HCT116 (cell line): ENCODE measurements at regions not wholly inside any gene's neighbourhood (a gene's known extent, or its start where the extent isn't known, plus 50 kb on each side); places are given as distances from the start of the nearest gene placed in this dataset.
"Not testable (repeated sequence)": the region's sequence is repeated elsewhere in the genome, so short reads cannot be mapped to it uniquely, and the experiment has no call there.

ENCODE experiments used
- ATAC-seq: fragments of 200-7000 bp; cut with Tn5 transposase; 2 replicates; pipeline ENCODE4 v1.9.1; 2020; ENCODE audit warnings: mild to moderate bottlenecking, moderate library complexity
- BruUV-seq: library from RNA; stranded (reverse); fragments of 400-500 nt; replicated peaks from 2 replicates; lab custom pipeline; 2021; lab: Mats Ljungman, UMichigan
- CTCF ChIA-PET: fragments of 300-600 bp; sonication (Branson Sonifier 250); formaldehyde crosslinking; loops from one replicate; lab custom pipeline; 2021; ENCODE audit warnings: antibody characterized with exemption; lab: Charles Lee
- POLR2A ChIA-PET: fragments of 300-600, 350-600 bp; sonication (Branson Sonifier 250); formaldehyde crosslinking; loops from one replicate; lab custom pipeline; 2021; ENCODE audit warnings: antibody characterized with exemption; lab: Charles Lee
- RAD21 ChIA-PET, 2 experiments: fragments of 300-600 bp; sonication (Branson Sonifier 250); formaldehyde crosslinking; loops; one replicate each; lab custom pipeline; 2023; ENCODE audit warnings: low total read pairs in 2 of 2; ENCODE audit not compliant: uncharacterized antibody in 2 of 2, unreplicated experiment in 2 of 2, low non-redundant PET in 1 of 2; lab: Charles Lee
- DNase-seq: peaks from one replicate; pipeline ENCODE4 v3.0.0-alpha.2; 2010; ENCODE audit warnings: low read depth, low spot score
- H2AFZ ChIP-seq: fragments of 200-600 bp; shearing (Covaris generic), sonication (generic); 2 replicates; pipeline ENCODE4 v1.6.1; 2017; ENCODE audit warnings: low read depth, mixed run types, mixed read lengths, antibody characterized with exemption, low read length; ENCODE audit not compliant: poor library complexity, severe bottlenecking
- H3K27ac ChIP-seq: 2 replicates; pipeline ENCODE4 v1.5.1; 2012; ENCODE audit warnings: low read depth, low read length
- H3K27me3 ChIP-seq: fragments of 200-600 bp; sonication (generic); 2 replicates; pipeline ENCODE4 v1.6.1; 2016; ENCODE audit warnings: mixed run types, low read length, mixed read lengths; ENCODE audit not compliant: insufficient read depth
- H3K36me3 ChIP-seq, 2 experiments: fragments of 200-500 bp in 1 of 2; fragments of 200-600 bp in 1 of 2; sonication (Bioruptor generic) in 1 of 2; sonication (generic) in 1 of 2; 2 replicates each; pipeline versions ENCODE4 v1.5.1 to v1.6.1; 2014 to 2016; ENCODE audit warnings: low read length in 2 of 2, inconsistent platforms in 1 of 2, mixed read lengths in 1 of 2, mixed run types in 1 of 2; ENCODE audit not compliant: insufficient read depth in 2 of 2, control insufficient read depth in 1 of 2
- H3K4me1 ChIP-seq, 2 experiments: fragments of 200-600 bp in 1 of 2; sonication (generic) in 1 of 2; 2 replicates each; pipeline versions ENCODE4 v1.5.1 to v1.6.1; 2012 to 2017; ENCODE audit warnings: low read length in 2 of 2, inconsistent platforms in 1 of 2, mild to moderate bottlenecking in 1 of 2, mixed read lengths in 1 of 2, mixed run types in 1 of 2, moderate library complexity in 1 of 2; ENCODE audit not compliant: insufficient read depth in 2 of 2, control insufficient read depth in 1 of 2
- H3K4me2 ChIP-seq: fragments of 200-600 bp; sonication (generic); 2 replicates; pipeline ENCODE4 v1.6.1; 2017; ENCODE audit warnings: mixed run types, low read length, mixed read lengths
- H3K4me3 ChIP-seq, 2 experiments: fragments of 200-600 bp in 1 of 2; sonication (generic) in 1 of 2; replicated peaks in 1 of 2; 2 replicates each; pipeline ENCODE4 v1.5.1; 2011 to 2016; ENCODE audit warnings: low read length in 2 of 2, control low read depth in 1 of 2, low read depth in 1 of 2, mild to moderate bottlenecking in 1 of 2, mixed read lengths in 1 of 2, mixed run types in 1 of 2
- H3K79me2 ChIP-seq: fragments of 200-600 bp; sonication (generic); 2 replicates; pipeline ENCODE4 v1.6.1; 2017; ENCODE audit warnings: mild to moderate bottlenecking, mixed run types, low read length, moderate library complexity, mixed read lengths; ENCODE audit not compliant: insufficient read depth
- H3K9ac ChIP-seq: fragments of 200-600 bp; sonication (generic); 2 replicates; pipeline ENCODE4 v1.6.1; 2016; ENCODE audit warnings: low read length, mixed read lengths
- H3K9me2 ChIP-seq: fragments of 200-600 bp; sonication (generic), shearing (Covaris generic); 2 replicates; pipeline ENCODE4 v1.6.1; 2017; ENCODE audit warnings: mixed run types, mild to moderate bottlenecking, moderate library complexity; ENCODE audit not compliant: insufficient read depth
- H3K9me3 ChIP-seq, 2 experiments: fragments of 200-500 bp in 1 of 2; fragments of 200-600 bp in 1 of 2; sonication (Bioruptor generic) in 1 of 2; sonication (generic) in 1 of 2; 2 replicates each; pipeline ENCODE4 v1.6.1; 2014 to 2017; ENCODE audit warnings: low read length in 2 of 2, mixed read lengths in 2 of 2, inconsistent platforms in 1 of 2, low read depth in 1 of 2, mild to moderate bottlenecking in 1 of 2, mixed run types in 1 of 2, moderate library complexity in 1 of 2; ENCODE audit not compliant: control insufficient read depth in 1 of 2, insufficient read depth in 1 of 2
- H4K20me1 ChIP-seq: fragments of 200-600 bp; sonication (generic), shearing (Covaris generic); 2 replicates; pipeline ENCODE4 v1.6.1; 2017; ENCODE audit warnings: mixed run types, mild to moderate bottlenecking, moderate library complexity; ENCODE audit not compliant: insufficient read depth
- intact Hi-C: fragments of 100-400 bp; cut with micrococcal nuclease; formaldehyde crosslinking; loops from 2 replicates; pipeline ENCODE4 v1.10.0; 2022

DNA sequence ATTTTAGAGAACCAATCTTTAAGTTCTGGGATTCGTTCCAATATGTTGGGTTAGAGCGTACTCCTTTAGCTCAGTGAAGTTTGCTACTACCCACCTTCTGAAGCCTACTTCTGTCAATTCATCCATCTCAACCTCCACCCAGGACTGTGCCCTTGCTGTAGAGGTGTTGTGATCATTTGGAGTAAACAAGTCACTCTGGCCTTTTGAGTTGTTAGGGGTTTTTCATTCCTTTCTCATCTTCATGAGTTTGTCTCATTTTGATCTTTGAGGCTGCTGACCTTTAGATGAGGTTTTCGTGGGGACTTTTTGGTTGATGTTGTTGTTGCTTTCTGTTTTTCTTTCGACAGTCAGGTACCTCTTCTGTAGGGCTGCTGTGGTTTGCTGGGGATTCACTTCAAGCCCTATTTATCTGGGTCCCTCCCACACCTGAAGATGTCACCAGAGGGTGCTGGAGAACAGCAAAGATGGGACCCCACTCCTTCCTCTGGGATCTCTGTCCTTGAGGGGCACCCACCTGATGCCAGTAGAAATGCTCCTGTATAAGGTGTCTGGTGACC, 158.4 kb downstream of the ANKRD36B start:
- H3K4me2 ChIP-seq, H3K4me1 ChIP-seq, DNase-seq, H3K9me2 ChIP-seq, H3K79me2 ChIP-seq, H4K20me1 ChIP-seq, H3K9me3 ChIP-seq, POLR2A ChIA-PET, H3K4me3 ChIP-seq, H3K9ac ChIP-seq, H2AFZ ChIP-seq, ATAC-seq, H3K36me3 ChIP-seq, BruUV-seq, intact Hi-C loops, H3K27ac ChIP-seq, H3K27me3 ChIP-seq, CTCF ChIA-PET, RAD21 ChIA-PET: not testable (repeated sequence)

DNA sequence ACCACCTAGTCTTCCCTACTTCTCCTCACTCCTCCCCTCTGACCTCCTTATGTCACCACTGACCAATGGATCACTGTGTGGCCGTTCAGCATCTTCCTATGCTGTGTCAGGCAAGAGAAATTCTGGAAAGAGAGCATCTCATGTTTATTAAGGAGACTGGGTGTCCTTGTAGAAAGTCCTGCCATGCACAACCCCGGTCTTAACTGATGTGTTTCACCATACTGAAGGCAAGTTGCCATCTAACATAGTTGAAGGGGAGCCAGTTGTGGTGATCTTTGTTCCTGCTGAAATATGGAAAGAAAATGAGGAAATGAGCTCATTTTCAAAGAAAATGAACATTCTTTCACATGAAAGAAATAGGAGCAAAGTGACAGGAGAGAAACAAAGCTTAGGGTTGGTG, 167.3 kb downstream of the ANKRD36B start:
- DNase-seq, H3K27me3 ChIP-seq, H3K4me3 ChIP-seq, H3K4me1 ChIP-seq, H2AFZ ChIP-seq, ATAC-seq, RAD21 ChIA-PET, H3K9me3 ChIP-seq, H3K79me2 ChIP-seq, H3K27ac ChIP-seq, CTCF ChIA-PET, POLR2A ChIA-PET, intact Hi-C loops, BruUV-seq, H3K9ac ChIP-seq, H4K20me1 ChIP-seq, H3K36me3 ChIP-seq, H3K4me2 ChIP-seq, H3K9me2 ChIP-seq: not testable (repeated sequence)

DNA sequence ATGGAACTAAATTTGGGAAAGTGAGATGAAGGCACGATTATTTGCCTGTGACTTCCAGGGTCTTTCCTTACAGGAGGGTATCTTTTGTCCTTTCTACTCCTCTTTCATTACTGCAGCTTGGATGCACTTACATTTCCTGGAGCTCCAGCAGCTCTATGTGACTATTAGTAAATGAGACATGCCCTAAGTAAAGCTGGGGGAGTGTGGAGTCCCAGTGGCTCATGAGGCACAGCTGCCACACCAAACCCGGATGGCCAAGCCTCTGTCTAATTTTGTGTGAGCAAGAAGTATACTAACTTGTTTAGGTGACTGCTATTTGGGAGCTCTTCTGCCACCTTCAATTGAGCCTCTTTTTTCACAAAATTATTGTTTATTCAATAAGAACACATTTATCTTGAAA, 183.3 kb downstream of the ANKRD36B start:
- H3K79me2 ChIP-seq, H3K4me3 ChIP-seq, H3K9me2 ChIP-seq, H3K9me3 ChIP-seq, H3K27ac ChIP-seq, H3K4me2 ChIP-seq, H3K27me3 ChIP-seq, H3K4me1 ChIP-seq, ATAC-seq, CTCF ChIA-PET, DNase-seq, H3K36me3 ChIP-seq, H4K20me1 ChIP-seq, H2AFZ ChIP-seq, RAD21 ChIA-PET, POLR2A ChIA-PET, BruUV-seq, intact Hi-C loops, H3K9ac ChIP-seq: not testable (repeated sequence)

DNA sequence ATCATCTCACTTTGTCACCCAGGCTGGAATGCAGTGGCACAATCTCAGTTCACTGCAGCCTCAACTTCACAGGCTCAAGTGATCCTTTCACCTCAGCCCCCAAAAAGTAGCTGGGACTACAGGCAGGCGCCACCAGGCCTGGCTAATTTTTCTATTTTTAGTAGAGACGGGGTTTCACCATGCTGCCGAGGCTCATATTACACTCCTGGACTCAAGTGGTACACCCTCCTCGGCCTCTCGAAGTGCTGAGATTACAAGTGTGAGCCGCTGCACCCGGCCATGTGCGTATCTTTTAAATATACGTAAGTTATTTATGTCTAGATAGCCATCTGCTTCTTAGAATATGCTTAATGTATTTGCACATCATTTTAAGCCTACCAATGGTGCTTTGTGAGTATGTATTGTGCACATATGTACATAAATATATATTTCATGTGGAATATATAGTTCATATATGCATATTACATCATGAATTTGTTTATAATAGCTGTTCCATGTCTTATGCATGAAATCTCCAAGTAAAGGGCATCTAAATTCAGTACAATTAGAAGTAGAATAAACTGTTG, 184.4 kb downstream of the ANKRD36B start:
- H3K79me2 ChIP-seq, H3K4me2 ChIP-seq, DNase-seq, H3K9me3 ChIP-seq, H3K4me3 ChIP-seq, BruUV-seq, ATAC-seq, H3K27ac ChIP-seq, CTCF ChIA-PET, H2AFZ ChIP-seq, H3K9ac ChIP-seq, H3K27me3 ChIP-seq, POLR2A ChIA-PET, H4K20me1 ChIP-seq, H3K9me2 ChIP-seq, intact Hi-C loops, H3K4me1 ChIP-seq, H3K36me3 ChIP-seq, RAD21 ChIA-PET: not testable (repeated sequence)
